GM18867 (cell line): ENCODE measurements at regions not wholly inside any gene's neighbourhood (a gene's known extent, or its start where the extent isn't known, plus 50 kb on each side); places are given as distances from the start of the nearest gene placed in this dataset.
"Not testable (repeated sequence)": the region's sequence is repeated elsewhere in the genome, so short reads cannot be mapped to it uniquely, and the experiment has no call there.

Experiments used
- ATAC-seq: cut with Tn5 transposase; IDR thresholded peaks from one replicate; pipeline ENCODE4 v1.9.1; 2021; ENCODE audit warnings: mild to moderate bottlenecking, moderate library complexity; ENCODE audit not compliant: unreplicated experiment

- ATAC-seq: no peak
Observed at GRCh38 chr17:73835605-73836004, 191.4 kb upstream of the SDK2 start.

GRCh38 chr17:73838815-73839214 is 194.6 kb upstream of the SDK2 start:
- ATAC-seq: no peak

- no peak for ATAC-seq
Observed at GRCh38 chr17:73840829-73841228, 196.6 kb upstream of the SDK2 start.

GRCh38 chr17:73841431-73842060 is 197.3 kb upstream of the SDK2 start:
- ATAC-seq: no peak

- ATAC-seq: no peak
Observed at GRCh38 chr17:73847952-73848351, 203.7 kb upstream of the SDK2 start.

- ATAC-seq: no peak
Observed at GRCh38 chr17:73850426-73850825, 206.2 kb upstream of the SDK2 start.

GRCh38 chr17:73851091-73851490 is 206.8 kb upstream of the SDK2 start:
- no peak for ATAC-seq

- no peak for ATAC-seq
Observed at GRCh38 chr17:73851921-73852320, 207.7 kb upstream of the SDK2 start.

GRCh38 chr17:73855720-73856333 is 211.6 kb upstream of the SDK2 start:
- no peak for ATAC-seq

GRCh38 chr17:73856556-73856955 is 212.3 kb upstream of the SDK2 start:
- no peak for ATAC-seq

- ATAC-seq: not testable (repeated sequence)
Observed at GRCh38 chr17:73859439-73860008, 215.3 kb upstream of the SDK2 start.

GRCh38 chr17:73861543-73861942 is 217.3 kb upstream of the SDK2 start:
- no peak for ATAC-seq

GRCh38 chr17:73863761-73864535 is 219.7 kb upstream of the SDK2 start:
- no peak for ATAC-seq

- no peak for ATAC-seq
Observed at GRCh38 chr17:73865831-73866230, 221.6 kb upstream of the SDK2 start.

- no peak for ATAC-seq
Observed at GRCh38 chr17:73867056-73867455, 222.8 kb upstream of the SDK2 start.

- ATAC-seq: no peak
Observed at GRCh38 chr17:73870068-73870467, 225.8 kb upstream of the SDK2 start.

GRCh38 chr17:73870473-73870872 is 226.2 kb upstream of the SDK2 start:
- no peak for ATAC-seq

GRCh38 chr17:73872816-73873215 is 228.6 kb upstream of the SDK2 start:
- no peak for ATAC-seq

GRCh38 chr17:73874008-73874720 is 229.9 kb upstream of the SDK2 start:
- no peak for ATAC-seq

GRCh38 chr17:73875346-73875745 is 231.1 kb upstream of the SDK2 start:
- no peak for ATAC-seq

GRCh38 chr17:73877962-73878361 is 233.7 kb upstream of the SDK2 start:
- ATAC-seq: no peak
